ENCODE measurements at regions not wholly inside any gene's neighbourhood (a gene's known extent, or its start where the extent isn't known, plus 50 kb on each side); places are given as distances from the start of the nearest gene placed in this dataset.

DNA sequence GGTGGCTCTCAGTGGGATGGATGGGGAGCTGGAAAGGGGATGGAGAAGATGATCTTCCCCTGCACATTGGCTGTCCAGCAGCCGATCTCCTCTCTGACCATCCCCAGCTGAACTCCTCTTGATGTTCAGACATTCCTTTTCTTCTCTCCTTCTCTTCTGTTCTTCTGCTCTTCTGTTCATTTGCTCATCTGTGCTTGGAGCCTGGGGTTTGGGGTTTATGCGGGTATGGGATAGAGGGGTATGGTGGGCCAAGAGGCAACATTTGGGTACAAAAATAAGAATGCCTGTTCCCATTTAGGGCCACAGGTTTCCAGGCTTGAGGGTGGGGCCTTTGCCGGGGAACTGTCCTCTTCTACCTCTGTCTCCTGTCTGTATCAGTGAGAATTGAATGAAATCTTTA lies 205.4 kb upstream of the XYLT1 start:
- TF ChIP-seq, protein P1, sequence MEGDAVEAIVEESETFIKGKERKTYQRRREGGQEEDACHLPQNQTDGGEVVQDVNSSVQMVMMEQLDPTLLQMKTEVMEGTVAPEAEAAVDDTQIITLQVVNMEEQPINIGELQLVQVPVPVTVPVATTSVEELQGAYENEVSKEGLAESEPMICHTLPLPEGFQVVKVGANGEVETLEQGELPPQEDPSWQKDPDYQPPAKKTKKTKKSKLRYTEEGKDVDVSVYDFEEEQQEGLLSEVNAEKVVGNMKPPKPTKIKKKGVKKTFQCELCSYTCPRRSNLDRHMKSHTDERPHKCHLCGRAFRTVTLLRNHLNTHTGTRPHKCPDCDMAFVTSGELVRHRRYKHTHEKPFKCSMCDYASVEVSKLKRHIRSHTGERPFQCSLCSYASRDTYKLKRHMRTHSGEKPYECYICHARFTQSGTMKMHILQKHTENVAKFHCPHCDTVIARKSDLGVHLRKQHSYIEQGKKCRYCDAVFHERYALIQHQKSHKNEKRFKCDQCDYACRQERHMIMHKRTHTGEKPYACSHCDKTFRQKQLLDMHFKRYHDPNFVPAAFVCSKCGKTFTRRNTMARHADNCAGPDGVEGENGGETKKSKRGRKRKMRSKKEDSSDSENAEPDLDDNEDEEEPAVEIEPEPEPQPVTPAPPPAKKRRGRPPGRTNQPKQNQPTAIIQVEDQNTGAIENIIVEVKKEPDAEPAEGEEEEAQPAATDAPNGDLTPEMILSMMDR (IDR thresholded peaks at IDR 0.05) = no peak
- TF ChIP-seq POLR2AphosphoS5 (IDR thresholded peaks at IDR 0.05) (no peak), POLR2A (IDR thresholded peaks at IDR 0.05; ENCODE audit: low read depth) (no peak), EP300 (IDR thresholded peaks at IDR 0.05) (no peak)
